AG04449 (cell line): ENCODE measurements at regions not wholly inside any gene's neighbourhood (a gene's known extent, or its start where the extent isn't known, plus 50 kb on each side); places are given as distances from the start of the nearest gene placed in this dataset.

ENCODE experiments used
- CTCF ChIA-PET: fragments of 350-600 bp; formaldehyde crosslinking; extraction: SDS; loops from one replicate; lab custom pipeline; 2021; ENCODE audit warnings: antibody characterized with exemption; lab: Yijun Ruan, JAX
- POLR2A ChIA-PET: fragments of 400-600, 350-600 bp; formaldehyde crosslinking; extraction: SDS; loops from one replicate; lab custom pipeline; 2020; ENCODE audit warnings: antibody characterized with exemption, inconsistent platforms; lab: Yijun Ruan, JAX
- DNase-seq: peaks from one replicate; pipeline ENCODE4 v3.0.0-alpha.2; 2010; ENCODE audit warnings: low read depth, low spot score
- H3K4me3 ChIP-seq: 2 replicates; pipeline ENCODE4 v1.5.1; 2011; ENCODE audit warnings: low read depth, mild to moderate bottlenecking, control low read depth, low read length
- CTCF ChIP-seq: IDR thresholded peaks from one replicate; pipeline ENCODE4 v1.5.1; 2011; ENCODE audit warnings: mild to moderate bottlenecking, moderate library complexity, low read length, control low read depth, inconsistent platforms; ENCODE audit not compliant: insufficient read depth; ENCODE audit errors: missing control alignments

GRCh38 chr5:89289604-89290003 lies 406.6 kb upstream of the MEF2C start:
- POLR2A ChIA-PET: no interaction called here
- no peak overlapping the region for H3K4me3 ChIP-seq
- TF ChIP-seq CTCF: no peak
- CTCF ChIA-PET: no interaction called here
- DNase-seq: peak; percentile 89

DNA sequence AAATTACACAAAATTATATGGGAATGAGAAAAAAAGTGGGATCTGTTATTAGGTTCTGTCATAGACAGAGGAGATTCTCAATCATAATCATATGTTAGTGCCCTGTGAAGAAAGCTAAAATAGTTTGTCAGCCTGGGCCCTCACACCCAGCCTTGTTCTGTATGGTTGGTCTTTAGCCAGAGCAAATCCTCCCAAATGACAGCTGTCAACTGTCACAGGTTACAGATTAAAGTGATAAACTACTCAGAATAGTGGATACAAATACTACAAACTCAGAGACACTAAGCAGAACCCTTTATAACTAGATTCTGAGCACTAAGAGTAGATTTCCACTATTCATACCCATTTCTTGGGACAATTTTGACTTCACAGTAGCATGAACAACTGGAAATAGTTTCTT lies 405.0 kb upstream of the MEF2C start:
- no peak overlapping the region for H3K4me3 ChIP-seq
- POLR2A ChIA-PET: no interaction called here
- CTCF ChIA-PET: no interaction called here
- DNase-seq: no peak
- TF ChIP-seq CTCF: no peak

DNA sequence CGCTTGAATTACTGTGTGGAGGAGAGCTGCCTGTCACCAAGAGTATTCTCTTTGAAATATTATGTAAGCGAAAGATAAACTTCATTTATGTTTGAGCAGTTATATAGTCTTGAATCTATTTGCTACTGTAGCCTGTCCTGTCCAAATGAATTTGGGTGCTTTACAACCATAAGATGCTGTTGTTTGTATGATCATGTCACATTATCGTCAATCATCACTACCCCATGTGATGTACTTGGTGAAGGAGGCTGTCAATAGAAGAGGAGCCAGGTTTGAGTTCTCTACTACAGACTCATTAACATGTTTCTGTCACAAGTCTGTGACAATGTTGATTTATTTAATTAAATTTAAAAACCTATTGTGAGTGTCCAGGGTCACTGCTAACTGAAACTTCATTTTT lies 403.3 kb upstream of the MEF2C start:
- DNase-seq: no peak
- H3K4me3 ChIP-seq: no peak overlapping the region
- ChIA-PET POLR2A (no interaction called here), CTCF (no interaction called here)
- TF ChIP-seq CTCF: no peak

DNA sequence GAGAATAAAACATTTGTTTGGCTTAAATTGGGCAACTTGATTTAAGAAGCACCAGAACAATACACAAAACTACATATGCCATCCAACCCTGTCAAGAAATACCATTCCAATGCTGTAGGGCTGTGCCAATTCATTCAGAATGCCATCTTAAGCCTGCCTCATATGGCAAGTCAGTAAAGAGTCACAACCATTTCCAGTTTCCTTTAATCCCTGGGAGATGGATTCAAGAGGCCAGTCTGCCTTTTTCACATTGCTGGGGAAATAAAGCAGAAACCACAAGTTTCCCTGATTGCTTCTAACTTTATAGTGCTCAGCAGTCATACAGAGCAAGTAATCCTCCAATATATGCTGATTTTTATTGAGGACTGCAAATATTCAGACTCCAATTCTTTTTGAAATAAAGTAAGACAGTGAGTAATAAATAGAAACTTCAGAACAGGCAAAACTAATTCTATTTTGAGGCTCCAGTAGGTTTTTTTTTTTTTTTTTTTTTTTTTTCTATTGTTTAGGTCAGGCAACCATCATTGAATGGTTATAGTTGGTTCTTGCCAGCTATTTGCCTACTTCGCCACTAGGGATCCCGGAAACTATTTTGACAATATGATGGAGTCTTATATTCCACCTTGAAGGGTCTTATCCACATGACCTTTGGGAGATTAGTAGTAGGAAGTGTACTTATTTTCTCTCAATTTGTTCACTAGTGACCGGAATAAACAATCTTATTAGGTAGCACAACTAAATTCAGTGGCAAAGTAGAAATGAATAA lies 400.9 kb upstream of the MEF2C start:
- ChIA-PET POLR2A (no interaction called here), CTCF (no interaction called here)
- no peak overlapping the region for H3K4me3 ChIP-seq
- DNase-seq: no peak
- TF ChIP-seq CTCF: no peak

DNA sequence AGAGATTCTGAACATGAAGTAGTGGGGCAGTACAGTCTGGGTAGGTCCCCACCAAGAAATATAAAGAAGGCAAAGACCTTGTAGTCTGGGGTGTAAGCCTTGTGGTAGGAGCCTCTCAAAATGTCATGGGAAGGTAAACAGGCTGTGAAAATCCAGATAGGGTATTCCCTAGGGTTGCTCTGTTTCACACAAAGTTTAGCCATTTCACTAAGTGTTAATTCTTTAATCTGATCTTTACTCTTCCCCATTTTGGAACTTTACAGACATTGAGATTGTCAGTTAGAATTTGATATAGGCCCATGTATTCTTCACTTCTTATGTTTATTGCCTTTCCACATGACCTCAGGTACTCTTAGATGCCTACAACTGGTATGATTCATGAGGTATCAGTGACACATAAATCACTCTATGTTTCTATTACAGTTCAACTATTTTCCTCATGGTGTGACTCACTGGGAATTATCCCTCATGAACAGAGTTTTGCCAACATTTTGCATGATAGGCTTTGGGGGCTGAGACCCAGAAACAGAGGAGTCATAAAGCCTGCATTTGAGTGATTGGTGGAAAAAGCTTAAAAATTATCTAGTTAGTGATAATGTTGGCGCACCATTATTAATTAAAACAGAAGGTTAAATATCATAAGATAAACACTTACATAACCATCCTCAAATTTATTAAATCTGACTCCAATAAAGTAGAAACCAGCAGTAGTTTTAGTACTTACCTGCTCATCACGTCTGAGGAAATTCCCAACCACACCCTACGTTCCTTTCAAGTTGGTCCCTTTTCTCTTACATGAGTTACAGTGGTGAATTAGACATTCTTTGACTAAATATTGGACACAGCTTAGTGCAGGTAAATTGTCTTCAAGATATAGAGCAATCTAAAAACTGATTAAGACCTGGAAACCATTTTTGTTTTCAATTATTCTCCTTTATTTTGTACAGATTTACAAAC lies 399.8 kb upstream of the MEF2C start:
- no peak for DNase-seq
- ChIA-PET POLR2A (interaction anchor here (0.8 kb wide), 1 partner anchor 17 kb away, joined by 3 read pairs; no protein-coding TSS in a partner anchor), CTCF (interaction anchor here (0.8 kb wide), 1 partner anchor 16 kb away, joined by 3 read pairs; no protein-coding TSS in a partner anchor)
- no peak overlapping the region for H3K4me3 ChIP-seq
- TF ChIP-seq CTCF: no peak
